Mucosa of rectum (tissue), 2 donors: ENCODE measurements at regions not wholly inside any gene's neighbourhood (a gene's known extent, or its start where the extent isn't known, plus 50 kb on each side); places are given as distances from the start of the nearest gene placed in this dataset.

Source experiments
- H3K27ac ChIP-seq, 2 donors: one replicate each; pipeline ENCODE4 v1.7.0; 2013; ENCODE audit warnings: inconsistent platforms in 2 of 2, low read depth in 2 of 2, low read length in 2 of 2
- H3K27me3 ChIP-seq, 2 donors: one replicate each; pipeline ENCODE4 v1.7.0; 2013; ENCODE audit warnings: low read length in 2 of 2; ENCODE audit not compliant: control insufficient read depth in 2 of 2, insufficient read depth in 2 of 2
- H3K36me3 ChIP-seq, 2 donors: one replicate each; pipeline ENCODE4 v1.7.0; 2013; ENCODE audit warnings: low read length in 2 of 2; ENCODE audit not compliant: control insufficient read depth in 2 of 2, insufficient read depth in 2 of 2
- H3K4me1 ChIP-seq, 2 donors: one replicate each; pipeline ENCODE4 v1.7.0; 2013; ENCODE audit warnings: low read length in 2 of 2, mild to moderate bottlenecking in 1 of 2; ENCODE audit not compliant: control insufficient read depth in 2 of 2, insufficient read depth in 2 of 2
- H3K4me3 ChIP-seq, 2 donors: one replicate each; pipeline ENCODE4 v1.7.0; 2013; ENCODE audit warnings: low read length in 2 of 2
- H3K9ac ChIP-seq, 2 donors: one replicate each; pipeline ENCODE4 v1.7.0; 2013; ENCODE audit warnings: low read length in 2 of 2, low read depth in 1 of 2, mild to moderate bottlenecking in 1 of 2
- H3K9me3 ChIP-seq, 2 donors: one replicate each; pipeline ENCODE4 v1.7.0; 2013; ENCODE audit warnings: low read length in 2 of 2; ENCODE audit not compliant: control insufficient read depth in 2 of 2
- donor health status: healthy.
- donor health status: Normal muscosa, but diverticular disease.

DNA sequence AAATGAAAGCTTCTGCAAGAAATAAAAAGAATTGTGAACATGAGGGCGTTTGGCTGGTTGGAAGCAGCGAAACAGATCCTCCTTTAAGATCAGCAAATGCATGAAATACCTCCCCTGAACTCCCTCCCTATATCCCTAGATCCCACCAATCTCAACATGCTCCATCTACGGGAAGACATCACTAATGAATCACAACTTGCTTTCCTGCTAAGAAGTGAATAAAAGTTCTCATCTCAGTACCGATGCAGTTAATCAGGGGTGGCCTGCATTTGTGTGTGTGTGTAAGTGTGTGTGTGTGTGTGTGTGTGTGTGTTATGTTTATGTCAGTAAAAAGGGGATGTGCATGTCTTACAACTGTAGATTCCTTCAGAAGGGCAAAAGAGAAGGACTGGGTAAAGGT lies 238.7 kb downstream of the LIG4 start:
- Histone ChIP-seq H3K27ac (no peak overlapping the region), H3K36me3 (no peaks in the 10 kb centered on the region), H3K4me1 (no peaks in the 10 kb centered on the region), H3K9me3 (no peaks in the 10 kb centered on the region), H3K9ac (no peak overlapping the region), H3K4me3 (no peak overlapping the region), H3K27me3 (no peaks in the 10 kb centered on the region)

DNA sequence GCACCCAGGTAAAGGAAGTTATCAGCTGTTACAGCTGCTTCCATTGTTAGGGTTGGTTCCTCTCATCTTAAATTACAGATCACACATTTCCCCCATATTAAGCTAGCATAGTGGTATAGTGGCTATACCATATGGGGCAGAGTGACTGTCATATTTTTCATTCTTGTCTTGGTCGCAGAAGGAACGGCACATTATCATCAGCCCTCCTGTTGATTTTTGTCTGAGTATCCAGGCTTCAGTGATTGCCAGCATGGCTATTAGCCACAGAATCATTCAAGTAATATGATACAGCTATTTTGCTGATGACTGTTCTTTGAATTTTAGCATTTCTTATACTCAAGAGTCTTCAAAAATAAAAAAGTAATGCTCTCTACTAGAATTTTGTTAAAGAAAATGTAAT lies 240.9 kb downstream of the LIG4 start:
- Histone ChIP-seq H3K27me3 (no peaks in the 10 kb centered on the region), H3K9me3 (no peaks in the 10 kb centered on the region), H3K4me1 (no peaks in the 10 kb centered on the region), H3K36me3 (no peaks in the 10 kb centered on the region), H3K9ac (no peak overlapping the region), H3K27ac (no peak overlapping the region), H3K4me3 (no peak overlapping the region)

DNA sequence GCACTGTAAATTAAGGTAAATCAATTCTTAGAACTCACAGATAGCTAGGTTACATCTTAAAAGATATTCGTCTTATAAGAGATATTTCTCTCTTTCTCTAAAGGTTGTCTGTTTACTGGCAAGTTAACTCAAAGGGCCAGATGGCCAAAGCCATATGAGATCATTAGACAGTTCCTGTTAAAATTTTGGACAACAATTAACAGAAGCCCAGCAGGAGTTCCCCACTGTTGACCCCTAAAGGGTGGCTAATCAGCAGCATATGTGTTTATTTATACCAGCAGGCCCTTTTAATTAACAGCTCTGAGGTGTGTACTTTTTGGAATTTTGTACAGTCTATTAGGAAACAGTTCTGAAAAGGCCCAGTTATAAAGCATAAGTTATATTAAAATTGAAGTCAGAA lies 245.8 kb downstream of the LIG4 start:
- Histone ChIP-seq H3K36me3 (no peaks in the 10 kb centered on the region), H3K4me3 (no peak overlapping the region), H3K27me3 (no peaks in the 10 kb centered on the region), H3K9me3 (no peaks in the 10 kb centered on the region), H3K9ac (no peak overlapping the region), H3K27ac (no peak overlapping the region), H3K4me1 (no peaks in the 10 kb centered on the region)

DNA sequence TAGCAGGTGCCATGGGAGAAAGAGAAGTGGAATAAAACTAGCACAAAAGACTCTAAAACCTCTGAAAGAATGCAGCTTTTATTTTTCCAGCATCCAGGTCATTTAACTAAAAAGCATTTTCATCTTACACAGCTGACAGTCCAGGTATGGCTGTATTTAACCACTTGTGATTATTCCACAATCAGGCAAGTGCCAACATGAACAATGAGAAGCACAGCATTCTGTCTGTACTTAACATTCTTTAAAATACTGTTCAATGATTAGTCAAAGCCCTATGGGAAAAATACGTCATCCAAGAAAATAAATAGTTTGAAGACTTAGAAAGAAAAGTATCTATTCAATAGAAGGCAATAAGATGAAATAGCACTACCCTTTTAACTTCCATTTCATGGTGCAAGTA lies 246.9 kb downstream of the LIG4 start:
- no peaks in the 10 kb centered on the region for H3K27me3 ChIP-seq
- no peak overlapping the region for H3K4me3 ChIP-seq
- H3K9ac ChIP-seq, result no peak overlapping the region
- no peaks in the 10 kb centered on the region for H3K36me3 ChIP-seq
- no peak overlapping the region for H3K27ac ChIP-seq
- H3K4me1 ChIP-seq, result no peaks in the 10 kb centered on the region
- H3K9me3 ChIP-seq, result no peaks in the 10 kb centered on the region

DNA sequence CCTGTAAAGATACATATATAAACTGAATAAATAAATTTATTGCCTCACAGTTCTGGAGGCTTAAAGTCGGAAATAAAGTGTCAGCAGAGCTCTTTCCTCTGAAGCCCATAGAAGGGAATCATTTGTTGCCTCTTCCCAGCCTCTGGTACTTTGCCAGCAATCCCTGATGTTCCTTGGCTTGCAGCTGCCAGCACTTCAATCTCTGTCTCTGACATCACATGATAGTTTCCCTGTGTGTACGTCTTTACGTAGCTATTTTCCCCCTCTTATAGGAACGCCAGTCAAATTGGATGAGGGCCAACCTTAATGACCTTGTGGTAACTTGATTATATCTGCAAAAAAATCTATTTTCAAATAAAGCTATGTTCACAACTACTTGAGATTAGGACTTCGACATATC lies 250.9 kb downstream of the LIG4 start:
- Histone ChIP-seq H3K9ac (no peak overlapping the region), H3K4me1 (no peaks in the 10 kb centered on the region), H3K27ac (no peak overlapping the region), H3K4me3 (no peak overlapping the region), H3K9me3 (no peaks in the 10 kb centered on the region), H3K27me3 (no peaks in the 10 kb centered on the region), H3K36me3 (no peaks in the 10 kb centered on the region)

DNA sequence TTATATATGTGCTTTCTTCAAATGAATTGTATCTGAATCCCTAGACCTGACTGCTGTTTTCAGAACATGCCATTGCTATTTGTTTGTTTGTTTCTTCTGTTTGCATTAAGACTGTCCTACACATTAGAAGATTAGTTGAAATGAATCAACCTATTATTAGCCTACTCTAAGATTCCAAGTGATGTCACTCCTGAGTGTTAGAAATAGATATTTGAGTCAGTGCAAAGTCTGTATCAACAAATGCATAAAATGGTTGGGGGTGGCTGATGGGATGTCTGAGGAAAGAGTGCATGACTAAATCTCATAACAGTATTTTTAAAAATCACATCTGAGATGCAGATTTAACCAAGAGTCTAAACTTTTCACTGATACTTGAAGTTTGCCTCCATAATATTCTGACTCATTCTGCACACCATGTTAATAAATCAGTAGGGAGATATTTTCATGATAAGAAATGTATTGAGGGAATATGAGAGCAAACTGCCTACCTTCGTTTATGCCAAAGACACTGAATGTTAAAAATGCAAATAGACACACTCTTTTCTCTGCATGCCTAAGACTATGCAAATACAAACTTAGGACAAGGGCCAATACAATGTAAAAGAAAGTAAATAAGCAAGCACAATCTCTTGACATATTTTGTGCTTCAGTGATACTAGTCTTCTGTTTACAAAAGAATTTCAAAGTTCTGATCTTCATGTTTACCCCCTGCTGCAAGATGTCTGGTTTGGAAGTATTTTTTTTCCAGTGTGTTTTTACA lies 253.3 kb downstream of the LIG4 start:
- H3K4me1 ChIP-seq, result no peaks in the 10 kb centered on the region
- H3K36me3 ChIP-seq, result no peaks in the 10 kb centered on the region
- H3K27me3 ChIP-seq, result no peaks in the 10 kb centered on the region
- H3K4me3 ChIP-seq, result no peak overlapping the region
- no peak overlapping the region for H3K27ac ChIP-seq
- no peak overlapping the region for H3K9ac ChIP-seq
- no peaks in the 10 kb centered on the region for H3K9me3 ChIP-seq

DNA sequence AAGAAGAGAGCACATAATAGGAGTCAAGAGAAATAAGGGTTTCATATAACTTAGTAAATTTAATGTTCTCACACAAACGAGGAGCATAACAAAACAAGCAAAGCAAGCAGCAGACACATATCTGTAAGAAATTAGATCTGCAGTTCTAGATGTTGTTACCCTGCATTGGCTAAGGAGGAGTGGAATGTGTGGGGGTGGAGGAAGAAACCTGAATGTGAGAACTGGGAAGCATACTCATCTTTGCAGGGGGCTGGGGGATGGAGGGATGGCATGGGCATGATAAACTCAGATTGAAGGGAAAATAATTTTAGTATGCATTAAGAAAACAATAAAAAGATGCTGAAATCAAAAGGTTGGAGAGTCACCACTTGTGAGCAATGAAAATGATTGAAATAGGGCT lies 255.0 kb downstream of the LIG4 start:
- Histone ChIP-seq H3K4me1 (no peaks in the 10 kb centered on the region), H3K27me3 (no peaks in the 10 kb centered on the region), H3K27ac (no peak overlapping the region), H3K36me3 (no peaks in the 10 kb centered on the region), H3K4me3 (no peak overlapping the region), H3K9ac (no peak overlapping the region), H3K9me3 (no peaks in the 10 kb centered on the region)

DNA sequence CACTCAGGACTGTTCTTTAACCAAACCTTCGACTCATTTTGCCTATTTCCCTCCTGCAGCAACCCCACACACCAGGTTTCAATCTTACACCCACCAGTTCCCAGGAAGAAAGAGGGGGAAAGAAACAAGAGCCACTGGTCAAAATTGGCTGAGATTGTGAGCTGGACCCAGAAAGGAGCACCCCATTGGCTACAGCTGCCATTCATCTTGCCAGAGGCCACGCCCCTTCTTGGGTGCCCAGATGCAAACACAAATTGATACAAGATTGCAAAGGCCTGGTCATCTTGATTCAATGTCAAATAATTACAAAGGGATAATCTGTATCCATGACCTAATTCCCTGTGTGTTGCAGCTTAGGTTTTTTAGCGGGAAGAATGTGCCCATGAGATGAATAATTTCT lies 258.4 kb downstream of the LIG4 start:
- Histone ChIP-seq H3K4me3 (no peak overlapping the region), H3K4me1 (no peaks in the 10 kb centered on the region), H3K27ac (no peak overlapping the region), H3K27me3 (no peaks in the 10 kb centered on the region), H3K36me3 (no peaks in the 10 kb centered on the region), H3K9ac (no peak overlapping the region), H3K9me3 (no peaks in the 10 kb centered on the region)

DNA sequence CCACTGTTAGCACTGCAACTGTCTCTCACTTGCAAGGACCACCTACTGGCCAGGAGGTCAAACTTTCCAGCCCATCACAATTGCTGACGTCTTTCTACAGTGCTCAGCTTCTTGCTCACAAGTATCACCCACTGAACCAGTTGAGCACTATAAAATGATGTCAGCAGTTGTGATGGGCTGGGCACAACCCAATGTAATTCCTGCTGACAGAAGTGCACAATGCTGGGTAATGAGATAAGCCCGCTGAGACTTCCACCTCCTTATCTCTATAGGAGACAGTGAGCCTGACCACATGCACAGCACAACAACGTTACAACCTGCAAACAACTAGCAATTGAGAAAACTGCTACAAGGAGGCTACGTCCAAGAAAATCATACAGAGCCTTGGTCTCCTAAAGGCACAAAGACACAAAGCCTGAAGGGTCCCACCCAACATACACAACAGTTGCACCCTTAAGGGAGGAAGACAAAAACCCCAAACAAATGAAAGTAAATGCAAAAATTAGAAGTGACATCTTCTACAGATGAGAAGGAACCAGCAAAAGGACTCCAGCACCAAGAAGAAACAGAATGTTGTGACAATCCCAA lies 273.2 kb downstream of the LIG4 start:
- Histone ChIP-seq H3K9ac (no peak overlapping the region), H3K27ac (no peak overlapping the region), H3K4me1 (no peaks in the 10 kb centered on the region), H3K36me3 (no peaks in the 10 kb centered on the region), H3K27me3 (no peaks in the 10 kb centered on the region), H3K9me3 (peaks cover 0 to 2% of the 10 kb centered on the region in 2 donors), H3K4me3 (no peak overlapping the region)

DNA sequence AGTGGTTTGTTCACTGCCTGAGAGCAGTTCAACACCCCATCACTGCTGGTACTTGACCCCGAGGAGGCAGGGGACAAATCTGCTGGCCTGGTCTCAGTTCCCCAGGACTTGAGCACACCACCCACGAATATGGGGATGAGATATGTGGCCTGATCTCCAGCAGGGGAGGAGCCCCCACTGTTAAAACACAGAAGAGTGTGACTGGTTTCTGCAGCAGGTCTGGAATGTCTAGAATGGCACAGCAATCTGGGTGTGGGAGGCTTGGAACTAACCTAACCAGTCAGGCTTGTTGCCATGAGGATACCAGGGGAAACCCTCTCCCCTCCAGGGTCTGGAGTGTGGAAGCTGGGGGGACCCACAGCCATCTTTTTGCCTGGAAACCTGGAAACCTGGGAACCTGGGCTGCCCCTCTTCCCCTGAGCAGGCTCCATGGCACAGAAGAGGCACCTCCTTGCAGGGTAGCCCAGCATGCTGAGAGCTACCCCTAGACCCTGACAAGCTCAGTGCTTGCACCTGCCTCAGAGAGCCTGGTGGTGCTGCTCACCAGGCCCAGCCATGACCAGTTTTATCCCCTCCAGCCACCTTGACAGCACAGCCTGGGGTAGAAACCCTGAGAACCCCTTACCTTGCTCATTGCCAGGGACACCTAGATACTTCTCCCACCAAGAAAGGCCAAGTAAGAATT lies 273.8 kb downstream of the LIG4 start:
- Histone ChIP-seq H3K9ac (no peak overlapping the region), H3K4me1 (no peaks in the 10 kb centered on the region), H3K9me3 (peaks cover 0 to 2% of the 10 kb centered on the region in 2 donors), H3K27me3 (no peaks in the 10 kb centered on the region), H3K36me3 (no peaks in the 10 kb centered on the region), H3K27ac (no peak overlapping the region), H3K4me3 (no peak overlapping the region)
